Liver (tissue), 3 donors: ENCODE measurements at regions not wholly inside any gene's neighbourhood (a gene's known extent, or its start where the extent isn't known, plus 50 kb on each side); places are given as distances from the start of the nearest gene placed in this dataset.

Source experiments
- CTCF ChIP-seq: fragments of 150-350 bp; IDR thresholded peaks from 2 replicates; pipeline ENCODE4 v1.5.1; 2017; ENCODE audit warnings: improper control_type of control experiment, low read depth, low read length; ENCODE audit not compliant: missing input control
- RAD21 ChIP-seq, 2 donors: IDR thresholded peaks; 2 replicates each; pipeline ENCODE4 v1.6.1; 2016; ENCODE audit warnings: antibody characterized with exemption in 2 of 2, mild to moderate bottlenecking in 2 of 2
- SP1 ChIP-seq: IDR thresholded peaks from 2 replicates; pipeline ENCODE4 v1.6.1; 2018; ENCODE audit warnings: antibody characterized with exemption, mild to moderate bottlenecking
- TF ChIP-seq, protein P1 (sequence below): IDR thresholded peaks from 2 replicates; pipeline ENCODE4 v1.6.1; 2016; ENCODE audit warnings: antibody characterized with exemption
- donor health status: healthy.
- donor health status: healthy.

- TF ChIP-seq RAD21 (IDR thresholded peaks at IDR 0.05): no peak
- no peak for TF ChIP-seq CTCF
- TF ChIP-seq, protein P1, sequence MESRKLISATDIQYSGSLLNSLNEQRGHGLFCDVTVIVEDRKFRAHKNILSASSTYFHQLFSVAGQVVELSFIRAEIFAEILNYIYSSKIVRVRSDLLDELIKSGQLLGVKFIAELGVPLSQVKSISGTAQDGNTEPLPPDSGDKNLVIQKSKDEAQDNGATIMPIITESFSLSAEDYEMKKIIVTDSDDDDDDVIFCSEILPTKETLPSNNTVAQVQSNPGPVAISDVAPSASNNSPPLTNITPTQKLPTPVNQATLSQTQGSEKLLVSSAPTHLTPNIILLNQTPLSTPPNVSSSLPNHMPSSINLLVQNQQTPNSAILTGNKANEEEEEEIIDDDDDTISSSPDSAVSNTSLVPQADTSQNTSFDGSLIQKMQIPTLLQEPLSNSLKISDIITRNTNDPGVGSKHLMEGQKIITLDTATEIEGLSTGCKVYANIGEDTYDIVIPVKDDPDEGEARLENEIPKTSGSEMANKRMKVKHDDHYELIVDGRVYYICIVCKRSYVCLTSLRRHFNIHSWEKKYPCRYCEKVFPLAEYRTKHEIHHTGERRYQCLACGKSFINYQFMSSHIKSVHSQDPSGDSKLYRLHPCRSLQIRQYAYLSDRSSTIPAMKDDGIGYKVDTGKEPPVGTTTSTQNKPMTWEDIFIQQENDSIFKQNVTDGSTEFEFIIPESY: no peak
- TF ChIP-seq SP1: no peak
Observed at GRCh38 chr6:133131621-133132465, 109.3 kb upstream of the EYA4 start.
